ENCODE measurements at regions not wholly inside any gene's neighbourhood (a gene's known extent, or its start where the extent isn't known, plus 50 kb on each side); places are given as distances from the start of the nearest gene placed in this dataset.

GRCh38 chr1:188888386-188888785 lies 1589.3 kb downstream of the BRINP3 start:
- Histone ChIP-seq H3K9me3 (ENCODE audit: low read length) (no peaks in the 10 kb centered on the region), H4K20me1 (ENCODE audit: insufficient read depth, low read length) (no peaks in the 10 kb centered on the region), H3K4me2 (ENCODE audit: low read length) (no peak overlapping the region), H2AFZ (ENCODE audit: low read length) (no peak overlapping the region), H3K27ac (ENCODE audit: low read depth, low read length, poor library complexity, severe bottlenecking) (no peak overlapping the region), H3K4me1 (ENCODE audit: insufficient read depth, low read length, poor library complexity, severe bottlenecking) (no peaks in the 10 kb centered on the region), H3K36me3 (ENCODE audit: insufficient read depth, low read length) (no peaks in the 10 kb centered on the region), H3K79me2 (ENCODE audit: insufficient read depth, low read depth, low read length) (no peaks in the 10 kb centered on the region), H3K9me2 (ENCODE audit: insufficient read depth, low read length) (no peaks in the 10 kb centered on the region), H3K4me3 (ENCODE audit: low read depth, low read length, poor library complexity, severe bottlenecking) (no peak overlapping the region)
- CTCF ChIA-PET (ENCODE audit: unreplicated experiment), result no interaction called here
- TF ChIP-seq CTCF (conservative IDR thresholded peaks at IDR 0.05; ENCODE audit: low read length) (no peak), EZH2phosphoT487 (IDR thresholded peaks at IDR 0.05; ENCODE audit: borderline replicate concordance, low read depth, low read length) (no peak)
- POLR2A ChIA-PET, result no interaction called here
- DNase-seq (ENCODE audit: low spot score), result no peak
- BruUV-seq (replicated peaks), result no TSS peak
- intact Hi-C loops (cut with micrococcal nuclease; ENCODE audit: unreplicated experiment), result no loop called here

- Histone ChIP-seq H3K9me3 (ENCODE audit: low read length) (no peaks in the 10 kb centered on the region), H3K79me2 (ENCODE audit: insufficient read depth, low read depth, low read length) (no peaks in the 10 kb centered on the region), H3K4me2 (ENCODE audit: low read length) (no peak overlapping the region), H3K27ac (ENCODE audit: low read depth, low read length, poor library complexity, severe bottlenecking) (no peak overlapping the region), H3K4me1 (ENCODE audit: insufficient read depth, low read length, poor library complexity, severe bottlenecking) (no peaks in the 10 kb centered on the region), H2AFZ (ENCODE audit: low read length) (no peak overlapping the region), H3K36me3 (ENCODE audit: insufficient read depth, low read length) (no peaks in the 10 kb centered on the region), H4K20me1 (ENCODE audit: insufficient read depth, low read length) (no peaks in the 10 kb centered on the region), H3K9me2 (ENCODE audit: insufficient read depth, low read length) (no peaks in the 10 kb centered on the region), H3K4me3 (ENCODE audit: low read depth, low read length, poor library complexity, severe bottlenecking) (no peak overlapping the region)
- ChIA-PET CTCF (ENCODE audit: unreplicated experiment) (no interaction called here), POLR2A (no interaction called here)
- intact Hi-C loops (cut with micrococcal nuclease; ENCODE audit: unreplicated experiment), result no loop called here
- no peak for DNase-seq (ENCODE audit: low spot score)
- TF ChIP-seq CTCF (conservative IDR thresholded peaks at IDR 0.05; ENCODE audit: low read length) (no peak), EZH2phosphoT487 (IDR thresholded peaks at IDR 0.05; ENCODE audit: borderline replicate concordance, low read depth, low read length) (no peak)
- BruUV-seq (replicated peaks), result no TSS peak
Observed at GRCh38 chr1:188889166-188889565, 1588.5 kb downstream of the BRINP3 start.

DNA sequence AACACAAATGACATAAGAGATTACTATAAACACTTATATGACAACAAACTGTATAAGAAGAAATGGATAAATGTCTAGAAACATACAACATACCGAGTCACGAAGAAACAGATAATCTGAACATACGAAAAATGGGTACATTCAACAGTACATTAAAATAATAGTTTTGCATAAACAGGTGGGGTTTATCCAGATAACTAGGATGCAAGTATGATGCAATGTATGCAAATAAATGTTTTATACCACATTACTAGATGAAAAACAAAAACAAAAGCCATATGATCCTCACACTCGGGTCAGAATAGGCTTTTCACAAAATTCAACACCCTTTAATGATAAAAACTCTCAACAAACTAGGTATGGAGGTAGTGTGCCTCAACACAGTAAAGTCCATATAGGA lies 1585.7 kb downstream of the BRINP3 start:
- no peaks in the 10 kb centered on the region for H3K79me2 ChIP-seq (ENCODE audit: insufficient read depth, low read depth, low read length)
- CTCF ChIA-PET (ENCODE audit: unreplicated experiment), result interaction anchor here (0.6 kb wide), 1 partner anchor 62 kb away, joined by 3 read pairs; no protein-coding TSS in a partner anchor
- BruUV-seq (replicated peaks), result no TSS peak

More for the DNA sequence above, 1585.7 kb downstream of the BRINP3 start:
- Histone ChIP-seq H3K4me3 (ENCODE audit: low read depth, low read length, poor library complexity, severe bottlenecking) (no peak overlapping the region), H3K4me1 (ENCODE audit: insufficient read depth, low read length, poor library complexity, severe bottlenecking) (no peaks in the 10 kb centered on the region), H4K20me1 (ENCODE audit: insufficient read depth, low read length) (no peaks in the 10 kb centered on the region), H3K9me2 (ENCODE audit: insufficient read depth, low read length) (no peaks in the 10 kb centered on the region), H2AFZ (ENCODE audit: low read length) (no peak overlapping the region), H3K27ac (ENCODE audit: low read depth, low read length, poor library complexity, severe bottlenecking) (no peak overlapping the region), H3K4me2 (ENCODE audit: low read length) (no peak overlapping the region), H3K9me3 (ENCODE audit: low read length) (no peaks in the 10 kb centered on the region), H3K36me3 (ENCODE audit: insufficient read depth, low read length) (no peaks in the 10 kb centered on the region)
- intact Hi-C loops (cut with micrococcal nuclease; ENCODE audit: unreplicated experiment), result no loop called here
- POLR2A ChIA-PET, result interaction anchor here (0.6 kb wide), 1 partner anchor 501 kb away, joined by 3 read pairs; no protein-coding TSS in a partner anchor
- TF ChIP-seq EZH2phosphoT487 (IDR thresholded peaks at IDR 0.05; ENCODE audit: borderline replicate concordance, low read depth, low read length) (no peak), CTCF (conservative IDR thresholded peaks at IDR 0.05; ENCODE audit: low read length) (no peak)
- DNase-seq (ENCODE audit: low spot score), result no peak

Data from OCI-LY7 (cell line).